NOMO-1 treated with DMSO at 0.1 percent for 48 hours (cell line): ENCODE measurements at regions not wholly inside any gene's neighbourhood (a gene's known extent, or its start where the extent isn't known, plus 50 kb on each side); places are given as distances from the start of the nearest gene placed in this dataset.
"Not testable (repeated sequence)": the region's sequence is repeated elsewhere in the genome, so short reads cannot be mapped to it uniquely, and the experiment has no call there.

Experiments used
- DNase-seq: peaks from one replicate; lab custom pipeline; 2025; ENCODE audit not compliant: unreplicated experiment; lab: John Stamatoyannopoulos, UW

- no peak for DNase-seq
Observed at GRCh38 chr7:52616552-52616951, 418.9 kb upstream of the POM121L12 start.

- no peak for DNase-seq
Observed at GRCh38 chr7:52615021-52615695, 420.3 kb upstream of the POM121L12 start.

DNA sequence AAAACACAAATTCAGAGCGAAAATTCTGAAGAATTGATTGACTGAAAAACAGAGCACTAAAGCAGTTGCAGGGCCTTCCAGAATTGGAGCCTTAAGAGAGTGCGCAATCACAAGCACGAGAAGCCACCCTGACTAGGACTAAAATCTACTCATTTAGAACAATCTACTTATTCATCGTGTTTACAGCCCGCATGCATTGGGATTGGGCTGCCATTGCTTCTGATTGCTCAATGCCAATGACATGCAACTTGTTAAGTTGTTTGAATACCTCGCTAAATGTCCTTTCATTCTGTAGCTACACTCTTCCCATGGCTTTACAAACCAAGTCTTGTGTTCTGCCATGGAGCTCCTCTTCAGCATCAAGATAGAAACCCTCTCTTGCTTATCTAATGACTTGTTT is 425.9 kb upstream of the POM121L12 start:
- DNase-seq, result no peak

- DNase-seq, result no peak
Observed at GRCh38 chr7:52592698-52593097, 442.7 kb upstream of the POM121L12 start.

DNA sequence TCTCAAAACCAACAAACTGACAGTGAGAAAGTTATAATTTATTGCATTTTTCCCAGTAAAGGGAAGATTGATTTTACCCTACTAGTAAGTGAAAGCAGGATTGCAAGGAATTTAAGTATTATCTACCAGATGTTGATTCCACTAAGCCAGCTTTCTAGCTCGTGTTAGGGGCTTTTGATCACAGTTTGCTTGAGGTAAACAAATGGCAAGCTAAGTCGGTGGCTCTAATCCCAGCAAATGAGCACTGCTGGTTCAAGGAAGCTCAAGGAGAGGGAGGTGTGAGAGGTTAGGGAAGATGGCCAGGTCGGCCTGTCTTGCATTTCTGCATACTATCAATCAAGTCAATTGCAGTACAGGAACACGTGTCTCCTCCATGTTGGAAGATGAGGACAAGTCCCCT is 448.7 kb upstream of the POM121L12 start:
- no peak for DNase-seq

GRCh38 chr7:52584041-52584440 is 451.4 kb upstream of the POM121L12 start:
- no peak for DNase-seq

GRCh38 chr7:52573141-52573540 is 462.3 kb upstream of the POM121L12 start:
- not testable (repeated sequence) for DNase-seq

DNA sequence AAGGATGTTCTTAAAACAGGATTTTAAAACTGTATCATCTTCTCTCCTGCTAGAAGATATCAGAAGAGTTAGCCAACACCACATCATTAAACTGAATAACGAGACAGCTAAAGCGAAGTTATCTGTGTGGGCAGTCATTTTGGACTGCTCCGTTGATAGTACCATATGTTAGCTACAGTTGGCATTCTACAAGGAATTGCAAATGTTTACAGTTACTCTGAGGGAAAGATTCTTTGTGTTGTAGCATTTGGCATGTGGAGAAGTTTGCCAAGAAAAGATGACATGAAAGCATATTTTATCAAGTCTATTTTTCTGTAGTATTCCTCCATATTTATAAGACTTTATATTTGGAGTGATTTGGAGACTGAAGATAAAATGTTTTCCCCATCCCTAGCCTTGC is 464.4 kb upstream of the POM121L12 start:
- DNase-seq, result no peak

- DNase-seq, result peak; percentile 74
Observed at GRCh38 chr7:52569151-52569550, 466.3 kb upstream of the POM121L12 start.

GRCh38 chr7:52565974-52566373 is 469.5 kb upstream of the POM121L12 start:
- no peak for DNase-seq

DNA sequence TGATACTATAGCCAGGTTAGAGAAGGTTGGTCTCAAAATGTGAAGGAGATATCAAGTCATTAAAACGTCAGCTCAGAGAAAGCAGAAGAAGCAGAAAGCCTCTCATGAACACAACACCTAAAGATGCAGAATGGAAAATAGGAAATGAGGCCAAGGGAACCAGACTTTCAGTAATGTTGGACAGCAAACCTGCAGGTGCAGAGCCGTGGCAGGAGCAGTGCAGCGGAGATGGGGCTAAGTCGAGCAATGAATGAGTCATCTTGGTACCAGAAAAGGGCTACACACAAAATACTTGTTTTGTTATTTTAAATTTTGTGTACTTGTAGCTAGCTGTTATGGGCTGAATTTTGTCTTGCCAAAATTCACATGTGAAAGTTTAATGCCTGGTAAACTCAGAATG is 479.6 kb upstream of the POM121L12 start:
- DNase-seq, result no peak

DNA sequence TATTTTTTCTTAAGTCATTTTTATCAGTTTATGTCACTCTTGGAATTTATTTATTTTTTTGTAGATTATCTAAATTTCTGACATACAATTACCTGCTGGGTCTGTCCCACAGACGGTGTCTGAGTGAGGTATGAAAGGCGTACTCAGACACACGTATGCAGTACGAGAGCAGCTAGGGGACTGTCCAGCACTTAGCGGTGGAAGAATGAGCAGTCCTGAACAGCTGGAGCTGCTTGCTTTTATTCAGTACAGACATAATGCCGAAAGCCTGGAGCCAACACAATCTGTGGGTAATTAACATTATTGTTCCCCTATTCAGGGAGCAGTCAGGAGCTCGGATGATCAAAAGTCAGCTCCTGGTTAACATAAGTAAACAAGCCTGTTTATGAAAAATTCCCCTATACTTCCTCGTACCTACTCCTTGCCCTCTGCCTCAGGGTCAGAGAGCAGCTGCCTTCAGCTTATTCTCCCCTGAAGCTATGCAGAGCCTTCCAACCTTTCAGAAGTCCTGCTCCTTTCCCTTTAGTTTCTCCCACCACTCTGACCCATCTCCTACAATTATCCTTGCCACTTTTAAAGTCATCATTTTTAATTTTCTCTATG is 488.0 kb upstream of the POM121L12 start:
- DNase-seq, result no peak

DNA sequence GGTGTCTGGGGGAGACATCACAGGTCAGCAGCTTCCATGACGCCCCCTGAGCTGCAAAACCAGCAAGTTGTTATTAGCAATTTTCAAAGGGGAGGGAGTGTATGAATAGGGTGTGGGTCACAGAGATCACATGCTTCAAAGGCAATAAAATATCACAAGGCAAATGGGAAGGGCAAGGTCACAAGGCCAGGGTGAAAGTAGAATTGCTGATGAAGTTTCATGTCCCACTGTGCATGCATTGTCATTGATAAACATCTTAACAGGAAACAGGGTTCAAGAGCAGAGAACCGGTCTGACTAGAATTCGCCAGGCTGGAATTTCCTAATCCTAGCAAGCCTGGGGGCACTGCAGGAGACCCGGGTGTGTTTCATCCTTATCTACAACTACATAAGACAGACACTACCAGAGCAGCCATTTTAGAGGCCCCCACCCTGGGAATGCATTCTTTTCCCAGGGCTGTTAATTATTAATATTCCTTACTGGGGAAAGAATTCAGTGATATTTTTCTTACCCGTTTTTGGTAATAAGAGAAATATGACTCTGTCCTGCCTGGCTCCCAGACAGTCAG is 494.2 kb upstream of the POM121L12 start:
- DNase-seq, result not testable (repeated sequence)

DNA sequence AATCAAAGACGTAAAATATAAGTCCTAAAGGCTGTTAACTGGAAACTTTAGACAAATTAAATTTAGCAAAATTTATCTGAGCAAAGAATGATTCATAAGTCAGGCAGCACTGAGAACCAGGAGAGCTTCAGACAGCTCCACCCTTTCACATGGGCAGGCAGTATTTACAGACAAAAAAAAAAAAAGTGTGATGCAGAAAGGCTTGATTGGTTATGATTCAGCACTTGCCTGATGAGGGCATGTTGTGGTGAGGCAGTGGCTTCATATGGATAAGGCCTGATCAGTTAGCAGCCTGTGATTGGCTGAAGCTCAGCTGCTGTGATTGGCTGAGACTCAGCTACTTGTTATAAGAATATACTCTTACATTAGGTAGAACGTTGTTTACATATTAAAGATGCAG is 495.4 kb upstream of the POM121L12 start:
- no peak for DNase-seq

- no peak for DNase-seq
Observed at GRCh38 chr7:52539414-52539813, 496.0 kb upstream of the POM121L12 start.

DNA sequence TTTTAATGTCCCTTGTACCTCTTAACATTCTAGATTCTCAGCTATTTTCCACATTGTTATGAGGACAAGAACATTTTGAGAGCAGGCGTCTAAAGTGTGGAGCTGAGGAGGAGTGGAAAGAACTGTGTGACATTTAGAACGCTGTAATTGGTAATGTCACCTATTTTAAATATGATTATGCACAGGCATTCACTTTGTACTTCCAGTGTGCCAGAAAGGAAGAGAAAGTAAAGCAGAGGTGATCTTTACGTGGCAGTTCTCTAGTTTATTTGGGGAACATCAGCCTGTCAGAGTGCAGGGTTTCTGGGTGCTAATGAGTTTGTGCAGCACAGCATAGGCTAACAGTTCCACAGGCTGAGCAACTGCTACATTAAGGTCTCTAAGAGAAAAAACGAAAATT is 498.4 kb upstream of the POM121L12 start:
- no peak for DNase-seq

DNA sequence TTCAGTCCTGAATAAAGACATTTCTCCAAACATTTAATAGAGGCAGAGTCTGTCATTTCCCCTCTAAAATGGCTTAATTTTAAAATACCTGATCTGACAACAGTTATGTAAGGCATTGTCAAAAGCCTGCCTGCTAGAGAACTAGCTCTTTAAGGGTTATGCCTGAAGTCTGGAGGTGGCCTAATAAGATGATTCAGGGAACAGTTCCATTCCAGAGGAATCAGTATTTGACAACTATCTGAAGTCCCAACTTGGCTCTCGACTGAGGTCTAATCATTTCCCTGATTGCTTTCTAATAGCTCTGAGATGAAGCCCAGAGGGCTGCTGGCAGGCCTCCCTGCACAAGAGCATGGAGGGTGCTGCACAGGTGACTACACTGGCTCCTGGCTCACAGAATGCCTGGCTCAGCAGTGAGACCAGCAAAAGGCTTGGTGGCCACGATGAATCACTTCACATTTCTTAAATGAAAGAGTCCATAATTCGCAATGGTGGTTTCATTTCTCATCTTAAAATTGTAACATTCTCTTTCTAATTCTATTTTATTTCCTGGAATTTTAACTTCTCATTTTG is 509.6 kb upstream of the POM121L12 start:
- DNase-seq, result no peak

GRCh38 chr7:52518869-52519268 is 516.6 kb upstream of the POM121L12 start:
- DNase-seq, result no peak

GRCh38 chr7:52512656-52513055 is 522.8 kb upstream of the POM121L12 start:
- DNase-seq, result no peak

- peak; percentile 68 for DNase-seq
Observed at GRCh38 chr7:52507546-52508255, 527.7 kb upstream of the POM121L12 start.

DNA sequence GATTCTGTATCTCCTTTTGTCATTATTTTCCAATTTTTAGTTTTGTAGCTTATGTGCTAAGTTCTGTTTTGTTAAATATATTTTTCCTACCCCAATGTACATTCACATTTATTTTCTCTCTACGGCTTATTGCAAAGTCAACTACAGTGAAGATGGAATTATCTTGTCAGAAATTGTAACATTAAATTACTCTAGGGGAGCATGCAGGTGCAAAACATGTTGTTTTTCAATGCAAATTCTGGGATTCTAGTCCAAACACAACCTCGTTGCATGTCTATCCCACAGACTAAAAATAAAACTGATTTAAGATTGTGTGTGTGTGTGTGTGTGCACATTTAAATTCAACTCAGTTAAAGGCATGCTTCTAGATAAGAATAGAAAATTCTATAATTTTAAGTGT is 529.1 kb upstream of the POM121L12 start:
- DNase-seq, result no peak

- DNase-seq, result no peak
Observed at GRCh38 chr7:52504561-52504960, 530.9 kb upstream of the POM121L12 start.
